Activated CD4-positive, alpha-beta T cell treated with anti-CD3 and anti-CD28 coated beads for 4 hours (primary cell): ENCODE measurements at regions not wholly inside any gene's neighbourhood (a gene's known extent, or its start where the extent isn't known, plus 50 kb on each side); places are given as distances from the start of the nearest gene placed in this dataset.

ENCODE experiments used
- DNase-seq, 2 donors: peaks; one replicate each; pipeline ENCODE4 v3.0.0-alpha.2; 2020

- DNase-seq = no peak
Observed at GRCh38 chr18:77455004-77455403, 205.4 kb downstream of the GALR1 start.

GRCh38 chr18:77457681-77458080 lies 208.0 kb downstream of the GALR1 start:
- DNase-seq = no peak

- DNase-seq = no peak
Observed at GRCh38 chr18:77461062-77461688, 211.5 kb downstream of the GALR1 start.

GRCh38 chr18:77464917-77465316 lies 215.3 kb downstream of the GALR1 start:
- no peak for DNase-seq

- DNase-seq = no peak
Observed at GRCh38 chr18:77466890-77467289, 217.2 kb downstream of the GALR1 start.

- DNase-seq = no peak
Observed at GRCh38 chr18:77469131-77469530, 219.5 kb downstream of the GALR1 start.

GRCh38 chr18:77470569-77471413 lies 221.1 kb downstream of the GALR1 start:
- no peak for DNase-seq

- no peak for DNase-seq
Observed at GRCh38 chr18:77472509-77472908, 222.9 kb downstream of the GALR1 start.

GRCh38 chr18:77478646-77479442 lies 229.2 kb downstream of the GALR1 start:
- DNase-seq = no peak

- DNase-seq = no peak
Observed at GRCh38 chr18:77481541-77481940, 231.9 kb downstream of the GALR1 start.

GRCh38 chr18:77482190-77483085 lies 232.8 kb downstream of the GALR1 start:
- no peak for DNase-seq

- no peak for DNase-seq
Observed at GRCh38 chr18:77486985-77487384, 237.3 kb downstream of the GALR1 start.

- no peak for DNase-seq
Observed at GRCh38 chr18:77487951-77488740, 238.5 kb downstream of the GALR1 start.

GRCh38 chr18:77495079-77495478 lies 245.4 kb downstream of the GALR1 start:
- DNase-seq = no peak

GRCh38 chr18:77495982-77496690 lies 246.5 kb downstream of the GALR1 start:
- no peak for DNase-seq

- no peak for DNase-seq
Observed at GRCh38 chr18:77501266-77501665, 251.6 kb downstream of the GALR1 start.

GRCh38 chr18:77505499-77505898 lies 255.9 kb downstream of the GALR1 start:
- DNase-seq = no peak

- no peak for DNase-seq
Observed at GRCh38 chr18:77512152-77512551, 262.5 kb downstream of the GALR1 start.

GRCh38 chr18:77517901-77518300 lies 268.3 kb downstream of the GALR1 start:
- no peak for DNase-seq

- no peak for DNase-seq
Observed at GRCh38 chr18:77520767-77521166, 271.1 kb downstream of the GALR1 start.

- DNase-seq = no peak
Observed at GRCh38 chr18:77522051-77522675, 272.5 kb downstream of the GALR1 start.
